Astrocyte (in vitro differentiated cells and primary cell): ENCODE measurements at regions not wholly inside any gene's neighbourhood (a gene's known extent, or its start where the extent isn't known, plus 50 kb on each side); places are given as distances from the start of the nearest gene placed in this dataset.

Source experiments
- DNase-seq: peaks from one replicate; pipeline ENCODE4 v3.0.0-alpha.2; 2010; ENCODE audit warnings: low read depth
- FAIRE-seq: peaks from 2 replicates; lab custom pipeline; 2011; peaks lifted over from hg19 to GRCh38; lab: Jason Lieb, UNC
- H2AFZ ChIP-seq: 2 replicates; pipeline ENCODE4 v1.6.0; 2012; ENCODE audit warnings: low read depth, low read length, inconsistent platforms
- H3K27ac ChIP-seq: 2 replicates; pipeline ENCODE4 v1.5.1; 2011; ENCODE audit warnings: low read depth, low read length, inconsistent platforms
- H3K27me3 ChIP-seq: 2 replicates; pipeline ENCODE4 v1.6.0; 2011; ENCODE audit warnings: low read length, inconsistent platforms; ENCODE audit not compliant: insufficient read depth
- H3K36me3 ChIP-seq: 2 replicates; pipeline ENCODE4 v1.5.1; 2011; ENCODE audit warnings: low read length, inconsistent platforms; ENCODE audit not compliant: insufficient read depth
- H3K4me1 ChIP-seq: 2 replicates; pipeline ENCODE4 v1.5.1; 2011; ENCODE audit warnings: low read length, inconsistent platforms; ENCODE audit not compliant: insufficient read depth
- H3K4me2 ChIP-seq: 2 replicates; pipeline ENCODE4 v1.6.0; 2012; ENCODE audit warnings: low read length, inconsistent platforms
- H3K4me3 ChIP-seq: 2 replicates; pipeline ENCODE4 v1.5.1; 2011; ENCODE audit warnings: low read depth, mild to moderate bottlenecking, low read length, inconsistent platforms; ENCODE audit not compliant: insufficient read depth
- H3K79me2 ChIP-seq: 2 replicates; pipeline ENCODE4 v1.6.0; 2012; ENCODE audit warnings: mild to moderate bottlenecking, low read length, inconsistent platforms; ENCODE audit not compliant: insufficient read depth
- H3K9ac ChIP-seq: 2 replicates; pipeline ENCODE4 v1.6.0; 2012; ENCODE audit warnings: mild to moderate bottlenecking, low read length, inconsistent platforms
- H3K9me3 ChIP-seq: 2 replicates; pipeline ENCODE4 v1.5.1; 2012; ENCODE audit warnings: low read depth, mild to moderate bottlenecking, low read length, inconsistent platforms; ENCODE audit not compliant: insufficient read depth
- H4K20me1 ChIP-seq: 2 replicates; pipeline ENCODE4 v1.6.0; 2012; ENCODE audit warnings: low read length, inconsistent platforms; ENCODE audit not compliant: insufficient read depth
- H3K27ac Mint-ChIP-seq: one replicate; pipeline ENCODE4 v1.8.0; 2021; ENCODE audit warnings: mild to moderate bottlenecking, mixed read lengths; ENCODE audit not compliant: unreplicated experiment
- H3K27me3 Mint-ChIP-seq: one replicate; pipeline ENCODE4 v1.8.0; 2021; ENCODE audit warnings: low read depth, mixed read lengths; ENCODE audit not compliant: unreplicated experiment
- H3K36me3 Mint-ChIP-seq: one replicate; pipeline ENCODE4 v1.8.0; 2021; ENCODE audit warnings: low read depth, mixed read lengths; ENCODE audit not compliant: unreplicated experiment
- H3K4me1 Mint-ChIP-seq: one replicate; pipeline ENCODE4 v1.8.0; 2021; ENCODE audit warnings: low read depth, mixed read lengths; ENCODE audit not compliant: unreplicated experiment
- H3K4me3 Mint-ChIP-seq: one replicate; pipeline ENCODE4 v1.8.0; 2021; ENCODE audit warnings: mild to moderate bottlenecking, moderate library complexity, mixed read lengths; ENCODE audit not compliant: unreplicated experiment
- H3K9me3 Mint-ChIP-seq: one replicate; pipeline ENCODE4 v1.8.0; 2021; ENCODE audit warnings: mild to moderate bottlenecking, mixed read lengths; ENCODE audit not compliant: unreplicated experiment
- EZH2 ChIP-seq: IDR thresholded peaks from 2 replicates; pipeline ENCODE4 v1.6.1; 2012; ENCODE audit warnings: mild to moderate bottlenecking, low read length, inconsistent platforms; ENCODE audit not compliant: insufficient read depth
- TF ChIP-seq, protein P1 (sequence below): IDR thresholded peaks from 2 replicates; pipeline ENCODE4 v1.5.1; 2011; ENCODE audit warnings: low read depth, mild to moderate bottlenecking, inconsistent platforms, low read length, moderate library complexity; ENCODE audit not compliant: insufficient read depth

DNA sequence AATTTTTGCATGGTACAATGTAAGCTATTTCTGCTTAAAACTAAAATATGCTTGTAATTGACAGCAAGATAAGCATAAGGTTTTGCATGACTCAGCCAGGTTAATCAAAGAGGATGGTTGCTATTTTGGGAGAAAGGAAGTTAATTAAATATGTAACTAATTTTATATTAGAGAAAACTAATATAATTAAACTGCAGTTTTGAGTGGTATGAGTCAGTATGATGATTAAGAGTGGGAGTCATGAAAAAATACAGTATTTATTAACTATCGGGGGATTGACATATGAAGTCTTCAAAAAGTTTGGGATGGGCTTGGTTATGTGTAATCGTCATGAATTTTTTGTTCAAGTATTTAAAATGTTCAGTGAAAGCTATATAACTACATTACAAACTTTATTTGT, 54.0 kb upstream of the CDK20 start:
- no peak overlapping the region for H3K4me3 Mint-ChIP-seq
- peaks cover 3% of the 10 kb centered on the region for H3K9me3 Mint-ChIP-seq
- TF ChIP-seq EZH2, result no peak
- no peak overlapping the region for H3K4me3 ChIP-seq
- no peak overlapping the region for H3K27ac Mint-ChIP-seq
- H3K27ac ChIP-seq, result no peak overlapping the region
- peaks cover 2% of the 10 kb centered on the region for H3K27me3 Mint-ChIP-seq
- H3K27me3 ChIP-seq, result no peaks in the 10 kb centered on the region
- H3K36me3 Mint-ChIP-seq, result no peaks in the 10 kb centered on the region
- H3K9ac ChIP-seq, result no peak overlapping the region
- H3K79me2 ChIP-seq, result no peaks in the 10 kb centered on the region
- H3K9me3 ChIP-seq, result no peaks in the 10 kb centered on the region
- H3K36me3 ChIP-seq, result no peaks in the 10 kb centered on the region
- no peaks in the 10 kb centered on the region for H4K20me1 ChIP-seq
- H3K4me2 ChIP-seq, result no peak overlapping the region
- no peak for DNase-seq
- H2AFZ ChIP-seq, result no peak overlapping the region
- no peak for FAIRE-seq
- H3K4me1 ChIP-seq, result peaks cover 4% of the 10 kb centered on the region
- no peaks in the 10 kb centered on the region for H3K4me1 Mint-ChIP-seq

DNA sequence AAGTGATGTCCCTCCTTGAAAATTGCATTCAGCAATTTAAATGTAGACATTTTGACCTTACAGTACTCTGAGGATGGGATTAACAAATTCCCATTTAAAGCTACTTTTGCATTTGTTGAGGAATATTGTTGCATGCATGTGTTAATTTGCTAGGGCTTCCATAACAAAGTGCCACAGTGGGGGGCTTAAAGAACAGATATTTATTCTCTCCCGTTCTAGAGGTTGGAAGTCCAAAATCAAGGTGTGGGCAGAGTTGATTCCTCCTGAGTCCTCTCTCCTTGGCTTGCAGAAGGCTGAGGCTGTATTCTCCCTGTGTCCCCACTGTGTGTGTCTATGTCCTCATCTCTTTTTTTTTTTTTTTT, 51.8 kb upstream of the CDK20 start:
- Histone ChIP-seq H3K4me2 (no peak overlapping the region), H3K9ac (no peak overlapping the region), H3K27me3 (no peaks in the 10 kb centered on the region), H4K20me1 (no peaks in the 10 kb centered on the region), H3K79me2 (no peaks in the 10 kb centered on the region), H2AFZ (no peak overlapping the region), H3K4me3 (no peak overlapping the region), H3K4me1 (no peaks in the 10 kb centered on the region), H3K27ac (no peak overlapping the region), H3K36me3 (no peaks in the 10 kb centered on the region), H3K9me3 (no peaks in the 10 kb centered on the region)
- TF ChIP-seq EZH2, result no peak
- TF ChIP-seq, protein P1, sequence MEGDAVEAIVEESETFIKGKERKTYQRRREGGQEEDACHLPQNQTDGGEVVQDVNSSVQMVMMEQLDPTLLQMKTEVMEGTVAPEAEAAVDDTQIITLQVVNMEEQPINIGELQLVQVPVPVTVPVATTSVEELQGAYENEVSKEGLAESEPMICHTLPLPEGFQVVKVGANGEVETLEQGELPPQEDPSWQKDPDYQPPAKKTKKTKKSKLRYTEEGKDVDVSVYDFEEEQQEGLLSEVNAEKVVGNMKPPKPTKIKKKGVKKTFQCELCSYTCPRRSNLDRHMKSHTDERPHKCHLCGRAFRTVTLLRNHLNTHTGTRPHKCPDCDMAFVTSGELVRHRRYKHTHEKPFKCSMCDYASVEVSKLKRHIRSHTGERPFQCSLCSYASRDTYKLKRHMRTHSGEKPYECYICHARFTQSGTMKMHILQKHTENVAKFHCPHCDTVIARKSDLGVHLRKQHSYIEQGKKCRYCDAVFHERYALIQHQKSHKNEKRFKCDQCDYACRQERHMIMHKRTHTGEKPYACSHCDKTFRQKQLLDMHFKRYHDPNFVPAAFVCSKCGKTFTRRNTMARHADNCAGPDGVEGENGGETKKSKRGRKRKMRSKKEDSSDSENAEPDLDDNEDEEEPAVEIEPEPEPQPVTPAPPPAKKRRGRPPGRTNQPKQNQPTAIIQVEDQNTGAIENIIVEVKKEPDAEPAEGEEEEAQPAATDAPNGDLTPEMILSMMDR, result no peak
- Mint-ChIP-seq H3K27me3 (peaks cover 2% of the 10 kb centered on the region), H3K9me3 (peaks cover 3% of the 10 kb centered on the region), H3K4me1 (no peaks in the 10 kb centered on the region), H3K36me3 (no peaks in the 10 kb centered on the region), H3K27ac (no peak overlapping the region), H3K4me3 (no peak overlapping the region)
- FAIRE-seq (no peak), DNase-seq (no peak)

DNA sequence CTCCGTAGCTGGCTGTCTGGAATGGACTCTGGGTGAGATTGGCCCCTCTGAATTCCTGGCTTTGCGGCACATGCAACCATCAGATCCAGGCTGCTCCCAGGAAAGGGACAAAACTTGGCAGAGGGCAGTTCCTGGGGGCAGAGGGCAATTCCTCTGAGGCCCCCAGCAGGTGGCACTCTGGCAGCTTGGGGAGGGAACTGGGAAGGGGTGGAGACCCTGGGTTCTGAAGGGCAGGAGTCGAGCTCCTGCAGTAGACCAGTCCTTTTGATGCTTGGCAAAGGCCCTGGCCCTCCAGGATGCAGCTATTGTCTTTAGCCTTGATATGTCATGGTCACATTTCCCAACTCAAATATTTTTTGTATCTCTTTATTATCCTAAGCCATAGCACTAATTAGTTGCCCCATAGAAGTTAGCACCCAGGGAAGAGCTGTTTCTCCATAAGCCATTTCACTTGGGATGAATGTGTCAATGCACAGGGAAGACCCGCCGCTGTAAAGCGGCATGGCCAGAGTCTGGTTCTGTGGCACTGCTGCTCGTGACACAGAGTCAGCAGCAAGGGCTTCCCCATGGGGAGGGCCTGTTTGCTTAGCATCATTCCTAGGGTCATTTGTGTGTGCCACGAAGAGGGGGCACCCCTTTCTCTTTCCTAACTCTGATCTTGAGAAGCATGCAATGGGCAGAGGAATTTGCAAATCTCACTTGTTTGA, 51.2 kb upstream of the CDK20 start:
- peaks cover 3% of the 10 kb centered on the region for H3K9me3 Mint-ChIP-seq
- H3K4me2 ChIP-seq, result no peak overlapping the region
- FAIRE-seq, result no peak
- H3K4me1 ChIP-seq, result no peaks in the 10 kb centered on the region
- H3K36me3 Mint-ChIP-seq, result no peaks in the 10 kb centered on the region
- H4K20me1 ChIP-seq, result no peaks in the 10 kb centered on the region
- no peak overlapping the region for H3K4me3 ChIP-seq
- H3K79me2 ChIP-seq, result no peaks in the 10 kb centered on the region
- peaks cover 2% of the 10 kb centered on the region for H3K27me3 Mint-ChIP-seq
- DNase-seq, result no peak
- no peak overlapping the region for H3K27ac ChIP-seq
- H3K36me3 ChIP-seq, result no peaks in the 10 kb centered on the region
- no peak overlapping the region for H3K27ac Mint-ChIP-seq
- no peak for TF ChIP-seq EZH2
- TF ChIP-seq, protein P1, result no peak
- no peaks in the 10 kb centered on the region for H3K9me3 ChIP-seq
- no peak overlapping the region for H2AFZ ChIP-seq
- H3K4me1 Mint-ChIP-seq, result no peaks in the 10 kb centered on the region
- no peak overlapping the region for H3K9ac ChIP-seq
- no peaks in the 10 kb centered on the region for H3K27me3 ChIP-seq
- H3K4me3 Mint-ChIP-seq, result no peak overlapping the region
